LNCAP (cell line): ENCODE measurements at regions not wholly inside any gene's neighbourhood (a gene's known extent, or its start where the extent isn't known, plus 50 kb on each side); places are given as distances from the start of the nearest gene placed in this dataset.

Experiments
- TF ChIP-seq, protein P1 (sequence below): fragments of 450-650 bp; IDR thresholded peaks from 2 replicates; pipeline ENCODE4 v1.5.1; 2017; ENCODE audit warnings: mild to moderate bottlenecking

DNA sequence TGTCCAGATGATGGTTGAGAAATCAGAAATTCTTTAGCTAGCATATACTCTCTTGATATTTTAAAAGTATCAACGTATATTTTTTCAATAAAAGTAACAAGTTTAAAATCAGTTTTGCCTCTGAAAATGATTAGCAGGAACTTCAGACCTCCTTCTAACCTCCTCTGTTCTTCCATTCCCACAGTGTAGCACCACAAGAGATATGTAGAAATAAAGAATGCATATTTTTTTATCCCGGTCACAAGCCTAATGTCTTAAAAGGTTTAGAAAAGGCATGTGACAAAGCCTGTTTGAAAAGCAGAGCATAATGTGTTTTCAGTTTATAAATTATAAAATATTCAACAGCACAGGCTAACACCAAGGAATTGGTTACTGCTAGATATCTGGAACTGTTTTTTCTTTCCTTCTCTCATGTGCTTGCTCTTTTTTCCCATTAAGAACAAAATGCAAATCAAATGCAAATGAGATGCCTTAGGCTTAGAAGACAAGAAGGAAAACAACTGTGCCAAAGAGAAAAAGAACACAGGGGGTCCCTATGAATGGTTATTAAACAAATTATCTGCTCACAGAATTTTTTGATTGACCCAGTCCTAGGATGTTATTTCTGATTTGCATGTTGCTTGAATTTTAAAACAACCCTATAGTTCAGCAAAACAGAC lies 351.7 kb upstream of the FAM241A start:
- TF ChIP-seq, protein P1, sequence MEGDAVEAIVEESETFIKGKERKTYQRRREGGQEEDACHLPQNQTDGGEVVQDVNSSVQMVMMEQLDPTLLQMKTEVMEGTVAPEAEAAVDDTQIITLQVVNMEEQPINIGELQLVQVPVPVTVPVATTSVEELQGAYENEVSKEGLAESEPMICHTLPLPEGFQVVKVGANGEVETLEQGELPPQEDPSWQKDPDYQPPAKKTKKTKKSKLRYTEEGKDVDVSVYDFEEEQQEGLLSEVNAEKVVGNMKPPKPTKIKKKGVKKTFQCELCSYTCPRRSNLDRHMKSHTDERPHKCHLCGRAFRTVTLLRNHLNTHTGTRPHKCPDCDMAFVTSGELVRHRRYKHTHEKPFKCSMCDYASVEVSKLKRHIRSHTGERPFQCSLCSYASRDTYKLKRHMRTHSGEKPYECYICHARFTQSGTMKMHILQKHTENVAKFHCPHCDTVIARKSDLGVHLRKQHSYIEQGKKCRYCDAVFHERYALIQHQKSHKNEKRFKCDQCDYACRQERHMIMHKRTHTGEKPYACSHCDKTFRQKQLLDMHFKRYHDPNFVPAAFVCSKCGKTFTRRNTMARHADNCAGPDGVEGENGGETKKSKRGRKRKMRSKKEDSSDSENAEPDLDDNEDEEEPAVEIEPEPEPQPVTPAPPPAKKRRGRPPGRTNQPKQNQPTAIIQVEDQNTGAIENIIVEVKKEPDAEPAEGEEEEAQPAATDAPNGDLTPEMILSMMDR = no peak

DNA sequence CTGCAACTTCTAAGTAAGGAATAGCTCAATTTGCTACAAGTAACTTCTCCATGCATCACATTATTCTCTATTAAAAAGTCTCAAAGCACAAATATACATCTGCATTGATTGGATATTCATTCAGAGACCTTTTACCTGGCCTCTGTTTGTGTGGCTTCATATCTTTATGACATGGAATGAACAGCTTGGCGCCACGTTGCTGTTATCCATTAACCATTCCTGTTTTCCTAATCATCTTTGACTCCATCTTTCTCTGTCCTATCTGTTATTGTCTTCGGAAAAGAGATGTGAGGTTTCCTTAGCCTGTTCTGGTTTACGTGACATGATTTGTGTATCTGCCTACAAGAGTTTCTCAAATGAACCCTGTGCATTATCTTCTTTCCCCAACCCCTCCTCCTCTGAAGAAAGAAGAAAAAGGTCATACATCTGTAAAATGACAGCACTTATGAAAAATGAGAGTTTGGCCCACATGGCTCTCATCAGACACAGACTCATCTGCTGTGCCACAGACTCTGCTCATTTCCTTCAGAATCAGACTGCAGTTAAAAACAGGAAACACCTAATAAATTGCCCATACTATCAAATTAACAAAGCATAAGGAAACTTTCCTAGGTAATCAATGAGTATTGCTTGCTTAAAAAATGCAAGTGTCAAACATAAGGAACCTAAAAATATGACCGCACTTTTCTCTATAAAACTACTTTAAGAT lies 347.6 kb upstream of the FAM241A start:
- TF ChIP-seq, protein P1 = no peak

DNA sequence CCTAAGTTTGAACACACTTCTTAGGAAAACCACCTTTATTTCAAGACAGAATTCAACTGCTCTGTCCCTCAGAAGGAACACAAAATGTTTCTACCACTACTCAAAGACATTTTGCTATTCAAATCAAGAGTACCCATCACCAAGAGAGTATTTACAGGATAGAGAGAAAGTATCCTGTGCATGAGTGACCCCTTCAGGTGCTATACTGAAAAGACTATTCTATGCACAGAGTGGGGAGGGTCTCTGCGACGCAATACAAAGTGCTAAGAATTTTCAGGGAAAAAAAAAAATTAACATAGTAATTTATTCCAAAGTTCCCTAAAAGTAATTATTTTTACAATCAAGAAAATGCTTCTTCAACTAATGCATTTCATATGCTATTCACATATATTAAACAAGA lies 346.4 kb upstream of the FAM241A start:
- TF ChIP-seq, protein P1 = peak; percentile 21; the same call in 1 of the 2 replicates

DNA sequence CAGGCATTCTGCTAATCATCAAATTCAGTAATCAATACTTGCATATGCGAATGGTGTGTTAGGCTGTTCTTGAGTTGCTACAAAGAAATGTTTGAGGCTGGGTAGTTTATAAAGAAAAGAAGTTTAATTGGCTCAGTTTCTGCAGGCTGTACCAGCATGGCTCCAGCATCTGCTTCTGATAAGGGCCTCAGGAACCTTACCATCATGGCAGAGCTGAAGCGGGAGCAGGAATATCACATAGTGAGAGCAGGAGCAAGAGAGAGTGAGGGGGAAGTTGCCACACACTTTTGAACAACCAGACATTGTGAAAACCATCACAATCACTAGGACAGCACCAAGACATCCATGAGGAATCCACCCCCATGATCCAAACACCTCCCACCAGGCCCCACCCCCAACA lies 344.7 kb upstream of the FAM241A start:
- TF ChIP-seq, protein P1 = no peak

DNA sequence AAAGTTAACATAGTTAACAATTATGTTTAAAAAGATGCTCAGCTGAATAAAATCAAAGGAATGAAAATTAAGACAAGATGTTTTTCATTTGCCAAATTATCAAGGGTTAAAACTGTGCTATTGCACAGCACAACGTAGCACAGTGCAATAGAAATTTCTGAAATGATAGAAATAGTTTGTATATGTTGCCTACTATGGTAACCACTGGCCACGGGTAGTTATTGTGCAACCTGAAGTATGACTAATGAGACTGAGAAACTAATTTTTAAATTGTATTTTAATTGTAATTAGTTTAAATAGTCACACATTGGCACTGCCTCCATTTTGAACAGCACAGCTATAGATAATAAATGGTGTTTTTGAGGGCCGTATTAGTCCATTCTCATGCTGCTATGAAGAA lies 343.1 kb upstream of the FAM241A start:
- TF ChIP-seq, protein P1 = no peak

DNA sequence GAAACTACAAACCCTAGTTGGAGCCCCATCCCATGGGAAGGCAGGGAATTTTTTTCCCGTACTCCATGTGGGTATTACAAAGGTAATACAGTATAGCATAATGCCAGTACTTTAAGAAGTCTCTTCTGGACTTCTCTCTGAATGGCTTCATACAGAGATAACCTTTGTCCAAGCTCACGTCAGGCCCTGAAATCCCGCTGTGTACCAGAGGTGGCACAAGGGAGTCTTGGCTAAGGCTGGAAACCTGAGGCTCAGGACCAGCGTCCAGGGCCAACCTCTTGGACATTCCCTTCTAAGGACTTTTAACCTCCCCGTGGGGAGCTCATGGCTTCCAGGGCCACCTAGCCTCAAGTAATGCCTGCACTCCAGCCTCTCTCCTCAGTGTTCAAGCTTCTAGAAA lies 338.9 kb upstream of the FAM241A start:
- TF ChIP-seq, protein P1 = peak; percentile 22; the same call in 1 of the 2 replicates

DNA sequence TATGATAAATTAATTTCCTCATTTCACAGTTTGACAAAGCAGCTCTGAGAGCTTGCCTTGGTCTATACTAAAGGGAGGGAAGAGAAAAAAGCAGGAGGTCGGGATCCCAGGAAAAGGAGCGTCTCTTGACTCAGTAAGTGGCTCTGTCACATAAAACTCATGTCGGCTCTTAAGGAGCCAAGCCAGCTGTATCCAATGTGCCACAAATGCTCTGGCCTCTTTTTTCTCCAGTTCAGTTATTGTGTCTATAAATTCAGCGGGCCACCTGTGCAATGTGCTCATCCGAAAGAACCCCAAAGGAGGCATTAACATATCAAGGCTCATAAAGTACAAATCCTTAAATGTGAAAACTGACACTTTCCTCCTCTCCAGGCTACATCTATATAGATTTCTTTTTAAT lies 337.7 kb upstream of the FAM241A start:
- TF ChIP-seq, protein P1 = no peak
